ENCODE measurements at regions not wholly inside any gene's neighbourhood (a gene's known extent, or its start where the extent isn't known, plus 50 kb on each side); places are given as distances from the start of the nearest gene placed in this dataset.

- Histone ChIP-seq H3K9me3 (replicated peaks in 1 of 11) (peaks cover 0 to 28% (median 6%) of the 10 kb centered on the region in 11 experiments; a peak in 13 of 22 replicates), H4K20me1 (no peaks in the 10 kb centered on the region), H3K9ac (no peak overlapping the region), H3K4me3 (no peak overlapping the region), H3K27ac (no peak overlapping the region), H3K27me3 (no peaks in the 10 kb centered on the region), H3K4me2 (peak overlapping the region in 2 of 11 experiments; percentile 17 to 30; a peak in 2 of 22 replicates), H3K36me3 (no peaks in the 10 kb centered on the region), H3K4me1 (peaks cover 0 to 18% (median 2%) of the 10 kb centered on the region in 10 experiments; a peak in 6 of 20 replicates)
- TF ChIP-seq Cebpa-rat (IDR thresholded peaks at IDR 0.05): no peak
Observed at GRCh38 chr13:21228738-21229137, 52.3 kb downstream of the MRPL57 start.

DNA sequence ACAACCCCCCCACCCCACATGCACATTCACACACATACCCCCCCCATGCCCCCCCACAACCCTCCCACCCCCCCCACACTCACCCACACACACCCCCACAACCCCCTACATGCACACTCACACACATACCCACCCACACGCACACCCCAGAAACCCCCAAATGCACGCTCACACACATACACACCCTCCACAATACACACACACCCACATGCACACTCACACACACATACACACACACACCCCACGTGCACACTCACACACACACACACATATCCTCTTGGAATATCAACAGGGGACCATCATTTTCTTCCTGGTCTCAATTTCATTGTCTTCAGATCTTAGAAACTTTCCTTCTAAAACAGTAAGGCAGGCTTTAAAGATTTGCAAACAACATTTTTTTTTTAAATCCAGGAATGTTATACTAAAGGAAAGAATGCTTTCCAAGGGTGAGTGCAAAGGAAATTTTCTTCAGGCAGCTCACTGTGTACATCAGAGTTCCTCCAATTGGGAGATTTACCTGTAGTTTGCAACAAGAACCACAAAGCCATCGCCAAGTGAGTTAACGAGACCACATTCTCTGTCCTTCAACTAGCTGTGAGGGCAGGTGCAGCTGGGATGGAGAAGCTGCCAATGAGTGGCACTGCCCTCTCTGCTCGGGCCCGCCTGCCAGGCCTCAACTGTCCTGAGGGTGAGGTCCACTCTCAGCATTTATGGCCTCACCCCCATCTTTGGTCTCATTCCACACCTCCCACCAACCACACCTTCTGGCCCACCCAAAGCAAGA is 53.0 kb downstream of the MRPL57 start:
- H3K27me3 ChIP-seq: no peaks in the 10 kb centered on the region
- no peak overlapping the region for H3K4me3 ChIP-seq
- no peak overlapping the region for H3K9ac ChIP-seq
- H3K4me2 ChIP-seq: no peak overlapping the region
- TF ChIP-seq Cebpa-rat (IDR thresholded peaks at IDR 0.05): no peak
- no peaks in the 10 kb centered on the region for H3K36me3 ChIP-seq
- no peaks in the 10 kb centered on the region for H4K20me1 ChIP-seq
- H3K9me3 ChIP-seq (replicated peaks in 1 of 11): peaks cover 0 to 21% (median 2%) of the 10 kb centered on the region in 11 experiments; a peak in 6 of 22 replicates
- H3K4me1 ChIP-seq: peaks cover 0 to 18% (median 2%) of the 10 kb centered on the region in 10 experiments; a peak in 6 of 20 replicates
- H3K27ac ChIP-seq: no peak overlapping the region

- no peak for TF ChIP-seq Cebpa-rat (IDR thresholded peaks at IDR 0.05)
- Histone ChIP-seq H3K27me3 (no peaks in the 10 kb centered on the region), H3K4me1 (peaks cover 0 to 18% (median 2%) of the 10 kb centered on the region in 10 experiments; a peak in 6 of 20 replicates), H3K9me3 (replicated peaks in 1 of 11) (peaks cover 0 to 15% (median 0%) of the 10 kb centered on the region in 11 experiments; a peak in 1 of 22 replicates), H3K4me3 (no peak overlapping the region), H4K20me1 (no peaks in the 10 kb centered on the region), H3K36me3 (no peaks in the 10 kb centered on the region), H3K4me2 (no peak overlapping the region), H3K9ac (no peak overlapping the region), H3K27ac (no peak overlapping the region)
Observed at GRCh38 chr13:21230516-21230915, 54.1 kb downstream of the MRPL57 start.

- Histone ChIP-seq H3K9ac (no peak overlapping the region), H3K9me3 (replicated peaks in 1 of 11) (peaks cover 0 to 9% (median 0%) of the 10 kb centered on the region in 11 experiments; a peak in 1 of 22 replicates), H3K36me3 (no peaks in the 10 kb centered on the region), H4K20me1 (no peaks in the 10 kb centered on the region), H3K27ac (no peak overlapping the region), H3K4me1 (peaks cover 0 to 18% (median 2%) of the 10 kb centered on the region in 10 experiments; a peak in 6 of 20 replicates), H3K4me3 (no peak overlapping the region), H3K4me2 (no peak overlapping the region; a peak in 1 of 22 replicates), H3K27me3 (no peaks in the 10 kb centered on the region)
- no peak for TF ChIP-seq Cebpa-rat (IDR thresholded peaks at IDR 0.05)
Observed at GRCh38 chr13:21231426-21231940, 55.0 kb downstream of the MRPL57 start.

GRCh38 chr13:21232196-21232595 is 55.7 kb downstream of the MRPL57 start:
- Histone ChIP-seq H4K20me1 (no peaks in the 10 kb centered on the region), H3K4me3 (no peak overlapping the region), H3K9me3 (replicated peaks in 1 of 11) (0 out of 22 replicates have a peak, but pooled peaks cover 0 to 5% (median 0%) of the 10 kb centered on the region in 11 experiments), H3K4me1 (peaks cover 0 to 18% (median 2%) of the 10 kb centered on the region in 10 experiments; a peak in 6 of 20 replicates), H3K4me2 (no peak overlapping the region), H3K27ac (no peak overlapping the region), H3K9ac (no peak overlapping the region), H3K27me3 (no peaks in the 10 kb centered on the region), H3K36me3 (no peaks in the 10 kb centered on the region)
- no peak for TF ChIP-seq Cebpa-rat (IDR thresholded peaks at IDR 0.05)

GRCh38 chr13:21232599-21232998 is 56.1 kb downstream of the MRPL57 start:
- no peak overlapping the region for H3K4me3 ChIP-seq

GRCh38 chr13:21233086-21233485 is 56.6 kb downstream of the MRPL57 start:
- H3K4me1 ChIP-seq: peaks cover 0 to 18% (median 2%) of the 10 kb centered on the region in 10 experiments; a peak in 6 of 20 replicates
- peak overlapping the region in 2 of 11 experiments; percentile 34 to 36; a peak in 4 of 22 replicates for H3K4me2 ChIP-seq
- no peaks in the 10 kb centered on the region for H3K27me3 ChIP-seq
- no peaks in the 10 kb centered on the region for H4K20me1 ChIP-seq
- no peak for TF ChIP-seq Cebpa-rat (IDR thresholded peaks at IDR 0.05)
- no peaks in the 10 kb centered on the region for H3K36me3 ChIP-seq
- no peak overlapping the region for H3K4me3 ChIP-seq
- H3K9ac ChIP-seq: no peak overlapping the region
- H3K27ac ChIP-seq: peak overlapping the region in 4 of 11 experiments; percentile 11 to 52 (median 34); a peak in 5 of 22 replicates
- peaks cover 0 to 7% (median 0%) of the 10 kb centered on the region in 11 experiments; a peak in 3 of 22 replicates for H3K9me3 ChIP-seq (replicated peaks in 1 of 11)

More at GRCh38 chr13:21232599-21232998, 56.1 kb downstream of the MRPL57 start:
- H3K27ac ChIP-seq: no peak overlapping the region; a peak in 1 of 22 replicates
- no peaks in the 10 kb centered on the region for H4K20me1 ChIP-seq
- H3K9me3 ChIP-seq (replicated peaks in 1 of 11): peaks cover 0 to 4% (median 0%) of the 10 kb centered on the region in 11 experiments; a peak in 3 of 22 replicates
- no peak overlapping the region for H3K9ac ChIP-seq
- no peaks in the 10 kb centered on the region for H3K36me3 ChIP-seq
- no peak for TF ChIP-seq Cebpa-rat (IDR thresholded peaks at IDR 0.05)
- H3K4me1 ChIP-seq: peaks cover 0 to 18% (median 2%) of the 10 kb centered on the region in 10 experiments; a peak in 6 of 20 replicates
- H3K27me3 ChIP-seq: no peaks in the 10 kb centered on the region
- peak overlapping the region in 2 of 11 experiments; percentile 34 to 36; a peak in 2 of 22 replicates for H3K4me2 ChIP-seq

- H3K4me3 ChIP-seq: no peak overlapping the region
- no peak for TF ChIP-seq Cebpa-rat (IDR thresholded peaks at IDR 0.05)
- no peaks in the 10 kb centered on the region for H3K27me3 ChIP-seq
- H3K4me1 ChIP-seq: peaks cover 0 to 18% (median 2%) of the 10 kb centered on the region in 10 experiments; a peak in 6 of 20 replicates
- peaks cover 0 to 7% (median 0%) of the 10 kb centered on the region in 11 experiments; a peak in 3 of 22 replicates for H3K9me3 ChIP-seq (replicated peaks in 1 of 11)
- H3K4me2 ChIP-seq: no peak overlapping the region
- no peaks in the 10 kb centered on the region for H4K20me1 ChIP-seq
- H3K36me3 ChIP-seq: no peaks in the 10 kb centered on the region
- H3K27ac ChIP-seq: no peak overlapping the region
- H3K9ac ChIP-seq: no peak overlapping the region
Observed at GRCh38 chr13:21234526-21234925, 58.1 kb downstream of the MRPL57 start.

DNA sequence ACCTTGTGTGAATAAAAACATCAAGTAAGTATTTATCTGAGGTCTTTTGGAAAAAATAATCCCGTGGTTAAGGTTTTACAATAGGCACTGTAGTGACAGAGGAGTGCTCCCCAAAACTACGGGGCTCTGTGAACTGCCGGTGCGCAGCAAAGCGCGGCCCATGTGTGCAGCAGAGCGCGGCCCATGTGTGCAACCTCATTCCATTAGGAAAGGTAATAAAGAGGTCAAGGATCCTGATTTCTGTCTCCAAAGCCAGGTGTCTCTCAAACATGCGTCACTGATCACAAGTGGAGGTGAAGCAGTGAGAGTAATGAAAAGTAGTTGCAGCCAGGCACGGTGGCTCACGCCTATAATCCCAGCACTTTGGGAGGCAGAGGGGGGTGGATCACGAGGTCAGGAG is 58.7 kb downstream of the MRPL57 start:
- no peak overlapping the region for H3K4me3 ChIP-seq
- H3K36me3 ChIP-seq: no peaks in the 10 kb centered on the region
- H3K27ac ChIP-seq: no peak overlapping the region
- H3K9me3 ChIP-seq (replicated peaks in 1 of 11): peaks cover 0 to 7% (median 0%) of the 10 kb centered on the region in 11 experiments; a peak in 3 of 22 replicates
- H3K9ac ChIP-seq: no peak overlapping the region
- H3K4me2 ChIP-seq: no peak overlapping the region
- peaks cover 0 to 18% (median 3%) of the 10 kb centered on the region in 10 experiments; a peak in 12 of 20 replicates for H3K4me1 ChIP-seq
- TF ChIP-seq Cebpa-rat (IDR thresholded peaks at IDR 0.05): no peak
- H3K27me3 ChIP-seq: no peaks in the 10 kb centered on the region
- H4K20me1 ChIP-seq: no peaks in the 10 kb centered on the region
